Memory B cell (primary cell): ENCODE measurements at regions not wholly inside any gene's neighbourhood (a gene's known extent, or its start where the extent isn't known, plus 50 kb on each side); places are given as distances from the start of the nearest gene placed in this dataset.
"Not testable (repeated sequence)": the region's sequence is repeated elsewhere in the genome, so short reads cannot be mapped to it uniquely, and the experiment has no call there.

Experiments
- ATAC-seq: fragments of 150-1000 bp; cut with Tn5 transposase; 2 replicates; pipeline ENCODE4 v1.10.0; 2021; ENCODE audit warnings: low read depth, mild to moderate bottlenecking, moderate library complexity
- DNase-seq, 2 donors: peaks; one replicate each; pipeline ENCODE4 v3.0.0; 2022; ENCODE audit warnings: low spot score in 2 of 2
- H3K27ac Mint-ChIP-seq: one replicate; pipeline ENCODE4 v1.8.0; 2022; ENCODE audit warnings: mild to moderate bottlenecking, moderate library complexity, mixed read lengths
- H3K27me3 Mint-ChIP-seq: one replicate; pipeline ENCODE4 v1.8.0; 2022; ENCODE audit warnings: mixed read lengths
- H3K36me3 Mint-ChIP-seq: one replicate; pipeline ENCODE4 v1.8.0; 2022; ENCODE audit warnings: mild to moderate bottlenecking, mixed read lengths
- H3K4me1 Mint-ChIP-seq: one replicate; pipeline ENCODE4 v1.8.0; 2022; ENCODE audit warnings: mixed read lengths
- H3K4me3 Mint-ChIP-seq: one replicate; pipeline ENCODE4 v1.8.0; 2022; ENCODE audit warnings: mild to moderate bottlenecking, moderate library complexity, mixed read lengths
- H3K9me3 Mint-ChIP-seq: one replicate; pipeline ENCODE4 v1.8.0; 2022; ENCODE audit warnings: mixed read lengths

GRCh38 chr21:14058566-14058965 is 152.2 kb downstream of the LIPI start:
- H3K4me1 Mint-ChIP-seq: no peaks in the 10 kb centered on the region
- DNase-seq (no peak), ATAC-seq (no peak)
- no peak overlapping the region for H3K4me3 Mint-ChIP-seq
- H3K27ac Mint-ChIP-seq: no peak overlapping the region
- H3K9me3 Mint-ChIP-seq: no peaks in the 10 kb centered on the region
- no peaks in the 10 kb centered on the region for H3K27me3 Mint-ChIP-seq
- no peaks in the 10 kb centered on the region for H3K36me3 Mint-ChIP-seq

DNA sequence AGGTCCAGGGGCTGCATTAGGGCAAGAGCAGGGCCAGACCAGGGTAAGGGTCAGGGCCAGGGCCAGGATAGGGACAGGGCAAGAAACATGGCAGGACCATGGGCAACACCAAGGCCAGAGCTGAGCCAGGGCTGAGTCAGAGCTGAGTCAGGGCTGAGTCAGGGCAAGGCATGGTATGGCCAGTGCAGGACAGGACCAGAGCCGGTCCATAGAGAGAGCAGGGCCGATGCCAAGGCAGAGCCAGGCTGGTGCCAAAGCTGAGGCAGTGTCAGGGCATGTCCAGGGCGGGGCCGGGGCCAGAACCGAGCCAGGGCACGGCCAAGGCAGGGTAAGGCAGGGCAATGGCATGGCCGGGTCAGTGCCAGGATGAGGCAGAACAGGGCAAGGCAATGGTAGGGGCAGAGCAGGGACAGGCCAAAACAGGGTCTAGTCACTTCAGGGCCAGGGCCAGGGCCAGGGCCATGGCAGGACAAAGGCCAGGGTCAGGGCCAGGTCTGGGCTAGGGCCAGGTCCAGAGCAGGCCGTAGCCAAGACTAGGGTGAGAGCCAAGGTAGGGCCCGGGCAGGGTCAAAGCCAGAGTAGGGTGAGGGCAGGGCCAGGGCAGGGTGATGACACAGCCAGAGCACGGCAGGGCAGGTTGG is 152.8 kb downstream of the LIPI start:
- H3K9me3 Mint-ChIP-seq, H3K27me3 Mint-ChIP-seq, H3K4me3 Mint-ChIP-seq, ATAC-seq, H3K36me3 Mint-ChIP-seq, H3K4me1 Mint-ChIP-seq, DNase-seq: not testable (repeated sequence)
- peak overlapping the region; percentile 63 for H3K27ac Mint-ChIP-seq

DNA sequence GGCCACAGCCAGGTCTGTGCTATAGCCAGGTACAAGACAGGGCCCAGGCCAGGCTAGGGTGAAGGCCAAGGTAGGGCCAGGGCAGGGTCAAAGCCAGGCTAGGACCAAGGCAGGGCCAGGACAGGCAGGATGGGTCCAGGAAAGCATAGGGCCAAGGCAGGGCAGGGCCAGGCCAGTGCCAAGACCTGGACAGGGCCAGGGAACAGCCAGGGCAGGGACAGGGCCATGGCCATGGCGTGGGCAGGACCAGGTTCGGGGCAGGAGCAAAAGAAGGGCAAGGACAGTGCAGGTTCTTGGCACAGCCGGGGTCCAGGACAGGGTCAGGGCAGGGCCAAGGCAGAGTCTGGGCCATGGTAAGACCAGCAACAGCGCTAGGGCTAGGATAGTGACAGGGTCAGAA is 153.4 kb downstream of the LIPI start:
- Mint-ChIP-seq H3K27me3 (no peaks in the 10 kb centered on the region), H3K9me3 (no peaks in the 10 kb centered on the region), H3K36me3 (peaks cover 4% of the 10 kb centered on the region), H3K27ac (peak overlapping the region; percentile 63), H3K4me3 (no peak overlapping the region), H3K4me1 (no peaks in the 10 kb centered on the region)
- no peak for ATAC-seq
- no peak for DNase-seq

DNA sequence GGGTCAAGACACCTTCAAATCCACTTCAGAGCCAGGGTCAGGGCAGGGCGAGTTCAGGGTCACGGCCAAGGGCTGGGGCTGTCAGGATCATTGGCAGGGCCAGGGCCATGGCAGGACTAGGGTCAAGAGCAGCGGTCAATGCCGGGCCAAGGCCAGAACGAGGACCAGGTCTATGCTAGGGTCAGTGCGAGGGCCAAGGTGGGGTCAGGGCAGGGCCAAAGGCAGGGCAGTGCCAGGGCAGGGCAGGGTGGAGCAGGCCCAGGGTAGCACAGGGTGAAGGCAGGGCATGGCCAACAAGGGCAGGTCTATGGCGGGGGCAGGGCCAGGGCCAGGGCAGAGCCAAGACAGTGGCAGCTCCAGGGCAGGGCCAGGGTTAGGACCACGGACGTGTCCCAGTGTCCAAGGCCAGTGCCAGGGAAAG is 154.0 kb downstream of the LIPI start:
- Mint-ChIP-seq H3K36me3 (peaks cover 4% of the 10 kb centered on the region), H3K4me3 (no peak overlapping the region), H3K27ac (peak overlapping the region; percentile 63), H3K9me3 (no peaks in the 10 kb centered on the region), H3K4me1 (no peaks in the 10 kb centered on the region), H3K27me3 (no peaks in the 10 kb centered on the region)
- DNase-seq (no peak), ATAC-seq (no peak)

DNA sequence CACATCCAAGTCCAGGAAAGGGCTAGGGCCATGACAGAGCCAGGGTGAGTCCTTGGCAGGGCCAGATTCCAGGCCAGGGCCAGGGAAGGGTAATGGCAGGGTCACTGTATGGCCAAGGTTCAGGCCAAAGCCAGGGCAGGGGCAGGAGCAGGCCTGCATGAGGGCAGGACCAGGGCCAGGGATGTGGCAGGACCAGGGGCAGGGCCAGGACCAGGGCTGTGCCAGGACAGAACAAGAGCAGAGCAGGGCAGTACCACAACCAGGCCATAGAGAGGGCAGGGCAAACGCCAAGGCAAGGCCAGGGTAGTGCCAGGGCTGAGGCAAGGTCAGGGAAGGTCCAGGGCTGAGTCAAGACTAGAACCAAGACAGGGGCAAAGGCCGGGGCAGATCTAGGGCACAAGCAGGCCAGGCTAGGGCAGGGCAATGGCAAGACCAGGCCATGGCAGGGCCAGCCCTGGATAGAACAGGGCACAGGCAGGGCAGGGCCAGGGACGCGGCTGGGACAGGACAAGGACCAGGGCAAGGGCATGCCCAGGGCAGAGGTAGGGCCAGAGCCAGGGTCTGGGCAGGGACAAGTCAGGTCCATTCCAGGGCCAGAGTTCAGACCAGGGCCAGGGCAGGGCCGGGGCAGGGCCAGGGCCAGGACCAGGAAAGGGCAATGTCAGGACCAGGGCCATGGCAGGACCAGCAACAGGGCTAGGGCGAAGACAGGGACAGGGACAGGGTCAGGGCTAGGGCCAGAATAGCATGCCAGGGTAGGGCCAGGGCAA is 154.8 kb downstream of the LIPI start:
- H3K4me1 Mint-ChIP-seq, H3K36me3 Mint-ChIP-seq, H3K9me3 Mint-ChIP-seq, H3K4me3 Mint-ChIP-seq, H3K27me3 Mint-ChIP-seq, ATAC-seq, DNase-seq: not testable (repeated sequence)
- peak overlapping the region; percentile 63 for H3K27ac Mint-ChIP-seq

DNA sequence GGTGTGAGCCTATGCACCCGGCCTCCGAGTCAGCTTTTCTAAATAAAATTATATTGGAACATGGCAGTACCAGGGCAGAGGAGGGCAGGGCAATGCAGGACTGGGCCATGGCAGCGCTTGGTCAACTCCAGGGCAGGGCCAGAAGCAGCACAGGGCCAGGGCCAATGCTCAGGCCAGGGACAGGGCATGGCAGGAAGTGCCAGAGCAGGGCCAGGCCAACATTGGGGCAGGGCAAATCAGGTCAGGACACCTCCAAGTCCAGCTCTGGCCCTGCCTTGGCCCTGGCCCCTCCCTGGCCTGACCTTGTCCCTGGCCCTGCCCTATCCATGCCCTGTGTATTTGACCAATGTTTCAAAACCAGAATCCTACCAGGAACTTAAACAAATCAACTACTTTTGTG is 156.1 kb downstream of the LIPI start:
- ATAC-seq: no peak
- Mint-ChIP-seq H3K27me3 (no peaks in the 10 kb centered on the region), H3K27ac (no peak overlapping the region), H3K4me3 (no peak overlapping the region), H3K4me1 (peaks cover 2% of the 10 kb centered on the region), H3K36me3 (peaks cover 4% of the 10 kb centered on the region), H3K9me3 (no peaks in the 10 kb centered on the region)
- no peak for DNase-seq

DNA sequence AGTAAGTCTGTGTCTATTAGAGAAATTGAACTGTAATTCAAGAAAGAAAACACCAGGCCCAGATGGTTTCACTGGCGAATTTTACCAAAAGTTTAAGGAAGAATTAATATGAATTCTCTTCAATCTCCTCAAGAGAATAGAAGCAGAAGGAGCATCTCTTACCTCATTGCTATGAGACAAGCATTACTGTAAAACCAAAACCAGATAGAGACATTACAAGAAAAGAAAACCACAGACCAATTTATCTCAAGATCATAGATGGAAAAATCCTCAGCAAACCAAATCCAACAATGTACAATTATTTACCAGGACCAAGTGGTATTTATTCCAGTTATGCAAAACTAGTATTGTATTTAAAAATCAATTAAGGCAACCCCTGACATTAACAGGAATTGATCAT is 160.6 kb downstream of the LIPI start:
- ATAC-seq: no peak
- no peaks in the 10 kb centered on the region for H3K27me3 Mint-ChIP-seq
- H3K36me3 Mint-ChIP-seq: peaks cover 4% of the 10 kb centered on the region

GRCh38 chr21:14046401-14046800 is 164.4 kb downstream of the LIPI start:
- Mint-ChIP-seq H3K27me3 (no peaks in the 10 kb centered on the region), H3K36me3 (no peaks in the 10 kb centered on the region), H3K4me3 (no peak overlapping the region), H3K4me1 (peaks cover 2% of the 10 kb centered on the region), H3K27ac (peak overlapping the region; percentile 76), H3K9me3 (no peaks in the 10 kb centered on the region)
- DNase-seq (no peak), ATAC-seq (no peak)

More for the DNA sequence above, 160.6 kb downstream of the LIPI start:
- H3K4me1 Mint-ChIP-seq: peaks cover 2% of the 10 kb centered on the region
- no peak for DNase-seq
- no peak overlapping the region for H3K27ac Mint-ChIP-seq
- H3K9me3 Mint-ChIP-seq: no peaks in the 10 kb centered on the region
- H3K4me3 Mint-ChIP-seq: no peak overlapping the region

DNA sequence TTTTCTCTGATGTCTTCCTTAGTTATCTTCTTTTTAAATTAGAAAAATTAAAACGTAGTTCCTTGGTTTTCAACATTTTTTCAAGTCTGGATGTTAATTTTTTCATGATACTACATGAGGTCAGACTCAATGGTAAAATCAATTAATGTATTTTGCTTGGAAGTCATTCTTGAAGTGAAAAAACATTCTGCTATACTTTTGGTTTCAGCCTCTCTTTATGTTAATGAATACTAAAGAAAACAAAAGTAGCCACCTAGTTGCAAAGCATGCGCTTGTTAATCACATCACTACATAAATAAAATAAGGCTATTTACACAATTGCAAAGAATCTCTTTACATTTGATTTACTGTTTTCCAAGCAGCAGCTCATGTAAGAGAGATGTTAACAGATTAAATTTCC is 170.4 kb downstream of the LIPI start:
- H3K27me3 Mint-ChIP-seq: no peaks in the 10 kb centered on the region
- no peak overlapping the region for H3K4me3 Mint-ChIP-seq
- ATAC-seq (no peak), DNase-seq (no peak)
- H3K27ac Mint-ChIP-seq: no peak overlapping the region
- no peaks in the 10 kb centered on the region for H3K9me3 Mint-ChIP-seq
- peaks cover 5% of the 10 kb centered on the region for H3K36me3 Mint-ChIP-seq
- no peaks in the 10 kb centered on the region for H3K4me1 Mint-ChIP-seq

- not testable (repeated sequence) for H3K27ac Mint-ChIP-seq, H3K36me3 Mint-ChIP-seq, H3K9me3 Mint-ChIP-seq, H3K27me3 Mint-ChIP-seq, ATAC-seq, DNase-seq, H3K4me1 Mint-ChIP-seq
- peak overlapping the region; percentile 46 for H3K4me3 Mint-ChIP-seq
Observed at GRCh38 chr21:14028619-14029018, 182.1 kb downstream of the LIPI start.

GRCh38 chr21:14027235-14027869 is 183.4 kb downstream of the LIPI start:
- peak overlapping the region; percentile 91 for H3K4me3 Mint-ChIP-seq
- not testable (repeated sequence) for H3K27me3 Mint-ChIP-seq, H3K9me3 Mint-ChIP-seq, H3K4me1 Mint-ChIP-seq, H3K36me3 Mint-ChIP-seq
- H3K27ac Mint-ChIP-seq: peak overlapping the region; percentile 62
- ATAC-seq (peak; percentile 99), DNase-seq (peak; percentile 73 to 84)

- not testable (repeated sequence) for H3K27me3 Mint-ChIP-seq, H3K4me1 Mint-ChIP-seq, H3K36me3 Mint-ChIP-seq, ATAC-seq, H3K9me3 Mint-ChIP-seq, DNase-seq, H3K4me3 Mint-ChIP-seq
- peak overlapping the region; percentile 35 for H3K27ac Mint-ChIP-seq
Observed at GRCh38 chr21:14020108-14020507, 190.6 kb downstream of the LIPI start.

GRCh38 chr21:14015841-14016240 is 194.9 kb downstream of the LIPI start:
- H3K27me3 Mint-ChIP-seq, H3K4me1 Mint-ChIP-seq, H3K36me3 Mint-ChIP-seq, H3K27ac Mint-ChIP-seq, DNase-seq, H3K9me3 Mint-ChIP-seq, H3K4me3 Mint-ChIP-seq, ATAC-seq: not testable (repeated sequence)

DNA sequence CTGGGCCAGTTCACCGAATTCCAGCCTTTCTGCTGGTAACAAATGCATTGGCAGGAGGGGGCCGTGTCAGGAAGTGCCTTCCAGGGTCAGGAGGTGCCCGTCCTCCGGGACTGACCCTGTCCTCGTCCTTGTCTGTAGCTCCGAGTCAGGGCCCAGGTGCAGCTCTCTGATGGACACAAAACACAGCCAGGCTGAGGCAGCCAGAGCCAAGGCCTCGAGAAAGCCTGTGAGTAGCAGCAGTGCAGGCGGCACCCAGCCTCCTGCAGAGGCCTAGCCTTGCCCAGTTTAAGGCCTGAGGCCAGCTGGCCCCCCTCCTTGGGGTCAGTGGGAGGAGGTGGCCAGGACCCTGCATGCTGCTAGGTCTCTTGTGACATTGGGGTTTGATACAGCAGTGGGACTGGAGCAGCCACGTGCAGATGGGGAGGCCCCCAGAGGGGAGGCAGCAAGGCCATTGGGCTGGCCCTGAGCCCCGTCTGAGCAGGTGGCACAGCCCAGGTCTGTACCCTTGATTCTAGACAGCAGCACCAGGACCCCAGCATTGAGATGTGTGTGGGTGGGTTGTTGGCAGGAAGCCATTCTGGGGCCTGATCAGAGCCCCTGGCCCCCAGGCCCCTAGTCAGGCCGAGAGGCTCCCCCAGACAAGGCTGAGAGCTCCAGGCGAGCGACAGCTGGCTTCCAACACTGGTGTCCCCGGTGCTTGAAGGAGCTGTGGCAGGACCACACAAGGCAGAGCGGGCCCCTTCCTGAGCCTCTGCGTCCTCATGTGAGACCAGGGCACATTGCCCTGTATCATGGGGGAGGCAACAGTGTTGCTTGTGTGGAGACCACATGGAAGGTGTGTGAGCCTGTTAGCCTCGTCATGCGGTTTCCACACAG is 196.9 kb downstream of the LIPI start:
- not testable (repeated sequence) for H3K36me3 Mint-ChIP-seq, H3K4me3 Mint-ChIP-seq, H3K27me3 Mint-ChIP-seq, ATAC-seq, H3K9me3 Mint-ChIP-seq, H3K4me1 Mint-ChIP-seq, DNase-seq, H3K27ac Mint-ChIP-seq
